Ectodermal cell (in vitro differentiated cells): ENCODE measurements at regions not wholly inside any gene's neighbourhood (a gene's known extent, or its start where the extent isn't known, plus 50 kb on each side); places are given as distances from the start of the nearest gene placed in this dataset.
"Not testable (repeated sequence)": the region's sequence is repeated elsewhere in the genome, so short reads cannot be mapped to it uniquely, and the experiment has no call there.

Experiments
- H3K27ac ChIP-seq: 2 replicates; pipeline ENCODE4 v1.7.0; 2013; ENCODE audit warnings: mild to moderate bottlenecking, low read depth, low read length; ENCODE audit not compliant: insufficient read depth, poor library complexity, severe bottlenecking
- H3K27me3 ChIP-seq: 2 replicates; pipeline ENCODE4 v1.7.0; 2013; ENCODE audit warnings: mild to moderate bottlenecking, low read length; ENCODE audit not compliant: insufficient read depth, control insufficient read depth, poor library complexity, severe bottlenecking
- H3K36me3 ChIP-seq: one replicate; pipeline ENCODE4 v1.7.0; 2013; ENCODE audit warnings: low read length; ENCODE audit not compliant: control insufficient read depth, insufficient read depth
- H3K4me1 ChIP-seq: one replicate; pipeline ENCODE4 v1.7.0; 2013; ENCODE audit warnings: low read length; ENCODE audit not compliant: control insufficient read depth, insufficient read depth
- H3K4me3 ChIP-seq: 2 replicates; pipeline ENCODE4 v1.7.0; 2013; ENCODE audit warnings: low read depth, low read length, control low read depth; ENCODE audit not compliant: insufficient read depth
- H3K9me3 ChIP-seq: 2 replicates; pipeline ENCODE4 v1.7.0; 2013; ENCODE audit warnings: mild to moderate bottlenecking, low read length, moderate library complexity; ENCODE audit not compliant: control insufficient read depth
- WGBS, 2 experiments: methylation state at CpG; one replicate each; pipeline ENCODE4 v1.1.7; 2013; ENCODE audit warnings: missing lambda C conversion rate in 2 of 2; 5-methylcytosine and 5-hydroxymethylcytosine counted together

- Histone ChIP-seq H3K36me3 (no peaks in the 10 kb centered on the region), H3K4me3 (no peak overlapping the region), H3K9me3 (no peaks in the 10 kb centered on the region), H3K27me3 (no peaks in the 10 kb centered on the region), H3K27ac (no peak overlapping the region), H3K4me1 (no peaks in the 10 kb centered on the region)
- WGBS, 2 experiments, result 83% methylated on average over 1 of the region's 1 CpG; no CpG with 5 or more reads in 1 of the 2 experiments
Observed at GRCh38 chr6:140397106-140397505, 1022.7 kb upstream of the CITED2 start.

GRCh38 chr6:140393665-140394540 lies 1019.5 kb upstream of the CITED2 start:
- H3K4me3 ChIP-seq, result no peak overlapping the region
- H3K4me1 ChIP-seq, result no peaks in the 10 kb centered on the region
- no peaks in the 10 kb centered on the region for H3K27me3 ChIP-seq
- WGBS, 2 experiments, result 83% methylated on average over 4 to 5 of the region's 6 CpGs
- H3K9me3 ChIP-seq, result no peaks in the 10 kb centered on the region
- H3K36me3 ChIP-seq, result no peaks in the 10 kb centered on the region
- H3K27ac ChIP-seq, result no peak overlapping the region

- 90 to 100% methylated on average over 1 of the region's 1 CpG for WGBS, 2 experiments
- Histone ChIP-seq H3K4me1 (no peaks in the 10 kb centered on the region), H3K27me3 (no peaks in the 10 kb centered on the region), H3K9me3 (no peaks in the 10 kb centered on the region), H3K27ac (no peak overlapping the region), H3K36me3 (no peaks in the 10 kb centered on the region), H3K4me3 (no peak overlapping the region)
Observed at GRCh38 chr6:140388815-140389214, 1014.4 kb upstream of the CITED2 start.

GRCh38 chr6:140388192-140388802 lies 1013.8 kb upstream of the CITED2 start:
- Histone ChIP-seq H3K9me3 (no peaks in the 10 kb centered on the region), H3K4me3 (no peak overlapping the region), H3K36me3 (no peaks in the 10 kb centered on the region), H3K27ac (no peak overlapping the region), H3K27me3 (no peaks in the 10 kb centered on the region), H3K4me1 (no peaks in the 10 kb centered on the region)
- WGBS, 2 experiments, result 96 to 97% methylated on average over 2 of the region's 2 CpGs

- Histone ChIP-seq H3K4me3 (no peak overlapping the region), H3K4me1 (no peaks in the 10 kb centered on the region), H3K27ac (no peak overlapping the region), H3K9me3 (no peaks in the 10 kb centered on the region), H3K27me3 (no peaks in the 10 kb centered on the region), H3K36me3 (no peaks in the 10 kb centered on the region)
- 94% methylated on average over 3 of the region's 3 CpGs for WGBS, 2 experiments
Observed at GRCh38 chr6:140385679-140386078, 1011.2 kb upstream of the CITED2 start.

GRCh38 chr6:140382355-140382754 lies 1007.9 kb upstream of the CITED2 start:
- Histone ChIP-seq H3K4me1 (no peaks in the 10 kb centered on the region), H3K27me3 (no peaks in the 10 kb centered on the region), H3K27ac (no peak overlapping the region), H3K4me3 (no peak overlapping the region), H3K36me3 (no peaks in the 10 kb centered on the region), H3K9me3 (no peaks in the 10 kb centered on the region)
- WGBS, 2 experiments, result 91 to 94% methylated on average over 2 of the region's 2 CpGs

GRCh38 chr6:140380427-140381218 lies 1006.2 kb upstream of the CITED2 start:
- no peak overlapping the region for H3K4me3 ChIP-seq
- WGBS, 2 experiments, result 90 to 94% methylated on average over 3 of the region's 3 CpGs
- no peaks in the 10 kb centered on the region for H3K36me3 ChIP-seq
- H3K27me3 ChIP-seq, result no peaks in the 10 kb centered on the region
- H3K9me3 ChIP-seq, result no peaks in the 10 kb centered on the region
- no peak overlapping the region for H3K27ac ChIP-seq
- H3K4me1 ChIP-seq, result no peaks in the 10 kb centered on the region

- H3K9me3 ChIP-seq, result no peaks in the 10 kb centered on the region
- H3K4me3 ChIP-seq, result no peak overlapping the region
- no peak overlapping the region for H3K27ac ChIP-seq
- 87 to 88% methylated on average over 2 of the region's 2 CpGs for WGBS, 2 experiments
- H3K4me1 ChIP-seq, result no peaks in the 10 kb centered on the region
- H3K27me3 ChIP-seq, result no peaks in the 10 kb centered on the region
- no peaks in the 10 kb centered on the region for H3K36me3 ChIP-seq
Observed at GRCh38 chr6:140379919-140380318, 1005.5 kb upstream of the CITED2 start.

- H3K27ac ChIP-seq, result no peak overlapping the region
- no peaks in the 10 kb centered on the region for H3K36me3 ChIP-seq
- H3K27me3 ChIP-seq, result no peaks in the 10 kb centered on the region
- no peaks in the 10 kb centered on the region for H3K9me3 ChIP-seq
- H3K4me1 ChIP-seq, result no peaks in the 10 kb centered on the region
- H3K4me3 ChIP-seq, result no peak overlapping the region
Observed at GRCh38 chr6:140376209-140376608, 1001.8 kb upstream of the CITED2 start.

GRCh38 chr6:140373728-140374127 lies 999.3 kb upstream of the CITED2 start:
- not testable (repeated sequence) for H3K27ac ChIP-seq, H3K27me3 ChIP-seq, H3K4me3 ChIP-seq, H3K9me3 ChIP-seq, H3K36me3 ChIP-seq, H3K4me1 ChIP-seq
- WGBS, 2 experiments, result 90 to 95% methylated on average over 24 of the region's 24 CpGs
